A673 (cell line): ENCODE measurements at regions not wholly inside any gene's neighbourhood (a gene's known extent, or its start where the extent isn't known, plus 50 kb on each side); places are given as distances from the start of the nearest gene placed in this dataset.

ENCODE experiments used
- CTCF ChIP-seq: fragments of 300-800, 200-600 bp; sonication (generic); conservative IDR thresholded peaks from 2 replicates; pipeline ENCODE4 v1.5.1; 2017; ENCODE audit warnings: low read depth, mild to moderate bottlenecking, antibody characterized with exemption, low read length, moderate library complexity, mixed read lengths
- EZH2 ChIP-seq: fragments of 200-600 bp; sonication (generic); IDR thresholded peaks from 2 replicates; pipeline ENCODE4 v1.6.1; 2017; ENCODE audit warnings: borderline replicate concordance, low read depth, mild to moderate bottlenecking, mixed read lengths, antibody characterized with exemption, low read length; ENCODE audit not compliant: poor library complexity, severe bottlenecking

GRCh38 chr4:125704726-125705125 lies 390.0 kb downstream of the FAT4 start:
- TF ChIP-seq CTCF (no peak), EZH2 (no peak)
